ENCODE measurements at regions not wholly inside any gene's neighbourhood (a gene's known extent, or its start where the extent isn't known, plus 50 kb on each side); places are given as distances from the start of the nearest gene placed in this dataset.

GRCh38 chr5:20537911-20538703, 550.1 kb upstream of the CDH18 start:
- TF ChIP-seq POLR2A (IDR thresholded peaks at IDR 0.05; ENCODE audit: low read depth, low read length) (no peak), POLR2AphosphoS5 (IDR thresholded peaks at IDR 0.05; ENCODE audit: low read depth, low read length) (no peak), SPI1 (IDR thresholded peaks at IDR 0.05; ENCODE audit: low read depth, low read length) (no peak), TAF1 (IDR thresholded peaks at IDR 0.05; ENCODE audit: low read depth, low read length) (no peak), PAX5 (IDR thresholded peaks at IDR 0.05; ENCODE audit: insufficient read depth, low read length, severe bottlenecking) (no peak), POU2F2 (IDR thresholded peaks at IDR 0.05; ENCODE audit: low read depth, low read length) (no peak)

All from GM12891 (cell line).